Stimulated activated CD4-positive, alpha-beta T cell treated with anti-CD3 and anti-CD28 coated beads, Interleukin-2, amount 100 ng/mL, for 48 hours (primary cell): ENCODE measurements at regions not wholly inside any gene's neighbourhood (a gene's known extent, or its start where the extent isn't known, plus 50 kb on each side); places are given as distances from the start of the nearest gene placed in this dataset.

Experiments
- DNase-seq, 2 donors: peaks; one replicate each; pipeline ENCODE4 v3.0.0-alpha.2; 2020

- DNase-seq = no peak
These were observed 169.6 kb upstream of the GMDS start for GRCh38 chr6:2414885-2415547.

GRCh38 chr6:2412731-2413130, 167.3 kb upstream of the GMDS start:
- no peak for DNase-seq

- DNase-seq = no peak
These were observed 165.4 kb upstream of the GMDS start for GRCh38 chr6:2410656-2411380.

- DNase-seq = no peak
These were observed 162.1 kb upstream of the GMDS start for GRCh38 chr6:2407525-2407924.

- no peak for DNase-seq
These were observed 159.0 kb upstream of the GMDS start for GRCh38 chr6:2404211-2404929.

GRCh38 chr6:2403546-2403945, 158.1 kb upstream of the GMDS start:
- no peak for DNase-seq

- no peak for DNase-seq
These were observed 151.6 kb upstream of the GMDS start for GRCh38 chr6:2396846-2397630.

GRCh38 chr6:2396042-2396657, 150.7 kb upstream of the GMDS start:
- DNase-seq = no peak

- DNase-seq = no peak
These were observed 143.3 kb upstream of the GMDS start for GRCh38 chr6:2388554-2389324.

- peak in 1 of 2 donors; percentile 8 for DNase-seq
These were observed 142.0 kb upstream of the GMDS start for GRCh38 chr6:2387445-2387844.

GRCh38 chr6:2385471-2385983, 140.1 kb upstream of the GMDS start:
- DNase-seq = no peak

- no peak for DNase-seq
These were observed 139.1 kb upstream of the GMDS start for GRCh38 chr6:2384528-2384927.

- DNase-seq = no peak
These were observed 136.7 kb upstream of the GMDS start for GRCh38 chr6:2381872-2382661.

GRCh38 chr6:2378891-2379652, 133.7 kb upstream of the GMDS start:
- DNase-seq = no peak

GRCh38 chr6:2378046-2378657, 132.7 kb upstream of the GMDS start:
- no peak for DNase-seq

GRCh38 chr6:2376429-2377355, 131.3 kb upstream of the GMDS start:
- DNase-seq = no peak

GRCh38 chr6:2375443-2375842, 130.0 kb upstream of the GMDS start:
- DNase-seq = no peak

- DNase-seq = no peak
These were observed 124.2 kb upstream of the GMDS start for GRCh38 chr6:2369606-2370005.
